ENCODE measurements at regions not wholly inside any gene's neighbourhood (a gene's known extent, or its start where the extent isn't known, plus 50 kb on each side); places are given as distances from the start of the nearest gene placed in this dataset.

DNA sequence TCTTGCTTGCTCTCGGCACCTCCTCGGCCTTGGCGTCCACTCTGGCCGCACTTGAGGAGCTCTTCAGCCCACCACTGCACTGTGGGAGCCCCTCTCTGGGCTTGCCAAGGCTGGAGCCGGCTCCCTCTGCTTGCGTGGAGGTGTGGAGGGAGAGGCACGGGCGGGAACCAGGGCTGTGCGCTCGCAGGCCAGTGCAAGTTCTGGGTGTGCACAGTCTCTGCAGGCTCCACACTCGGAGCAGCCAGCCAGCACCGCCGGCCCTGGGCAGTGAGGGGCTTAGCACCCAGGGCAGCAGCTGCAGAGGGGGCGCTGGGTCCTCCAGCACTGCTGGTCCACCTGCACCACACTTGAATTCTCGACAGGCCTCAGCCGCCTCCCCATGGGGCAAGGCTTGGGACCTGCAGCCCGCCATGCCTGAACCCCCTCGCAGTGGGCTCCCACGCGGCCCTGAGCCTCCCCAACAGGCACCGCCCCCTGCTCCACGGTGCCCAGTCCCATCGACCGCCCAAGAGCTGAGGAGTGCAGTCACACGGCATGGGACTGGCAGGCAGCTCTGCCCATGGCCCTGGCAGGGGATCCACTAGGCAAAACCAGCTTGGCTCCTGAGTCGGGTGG is 411.2 kb upstream of the CHAC2 start:
- TF ChIP-seq, protein P1, sequence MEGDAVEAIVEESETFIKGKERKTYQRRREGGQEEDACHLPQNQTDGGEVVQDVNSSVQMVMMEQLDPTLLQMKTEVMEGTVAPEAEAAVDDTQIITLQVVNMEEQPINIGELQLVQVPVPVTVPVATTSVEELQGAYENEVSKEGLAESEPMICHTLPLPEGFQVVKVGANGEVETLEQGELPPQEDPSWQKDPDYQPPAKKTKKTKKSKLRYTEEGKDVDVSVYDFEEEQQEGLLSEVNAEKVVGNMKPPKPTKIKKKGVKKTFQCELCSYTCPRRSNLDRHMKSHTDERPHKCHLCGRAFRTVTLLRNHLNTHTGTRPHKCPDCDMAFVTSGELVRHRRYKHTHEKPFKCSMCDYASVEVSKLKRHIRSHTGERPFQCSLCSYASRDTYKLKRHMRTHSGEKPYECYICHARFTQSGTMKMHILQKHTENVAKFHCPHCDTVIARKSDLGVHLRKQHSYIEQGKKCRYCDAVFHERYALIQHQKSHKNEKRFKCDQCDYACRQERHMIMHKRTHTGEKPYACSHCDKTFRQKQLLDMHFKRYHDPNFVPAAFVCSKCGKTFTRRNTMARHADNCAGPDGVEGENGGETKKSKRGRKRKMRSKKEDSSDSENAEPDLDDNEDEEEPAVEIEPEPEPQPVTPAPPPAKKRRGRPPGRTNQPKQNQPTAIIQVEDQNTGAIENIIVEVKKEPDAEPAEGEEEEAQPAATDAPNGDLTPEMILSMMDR (IDR thresholded peaks at IDR 0.05), result no peak
- no peak for TF ChIP-seq POLR2A (IDR thresholded peaks at IDR 0.05)
